ENCODE measurements at regions not wholly inside any gene's neighbourhood (a gene's known extent, or its start where the extent isn't known, plus 50 kb on each side); places are given as distances from the start of the nearest gene placed in this dataset.

DNA sequence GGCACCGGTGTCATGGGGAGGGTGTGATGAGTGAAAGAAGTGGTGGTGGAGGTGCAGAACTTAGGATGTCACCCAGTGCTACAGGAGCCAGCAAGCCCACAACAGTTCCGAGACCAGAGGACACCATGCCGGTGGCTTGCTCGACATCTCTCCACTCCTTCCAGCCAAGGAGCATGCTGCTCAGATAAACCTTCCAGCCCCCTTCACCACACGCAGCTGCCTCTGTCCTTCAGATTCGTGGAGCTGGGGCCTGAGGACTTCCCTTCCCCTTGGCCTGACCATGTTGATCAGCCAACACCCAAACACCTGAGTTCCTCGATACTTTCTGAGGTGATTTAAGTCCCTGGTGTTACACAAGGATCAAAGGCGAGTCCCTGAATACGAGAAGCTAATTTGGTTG lies 188.8 kb upstream of the FOXF1 start:
- TF ChIP-seq POLR2A (IDR thresholded peaks at IDR 0.05): no peak
- TF ChIP-seq, protein P1, sequence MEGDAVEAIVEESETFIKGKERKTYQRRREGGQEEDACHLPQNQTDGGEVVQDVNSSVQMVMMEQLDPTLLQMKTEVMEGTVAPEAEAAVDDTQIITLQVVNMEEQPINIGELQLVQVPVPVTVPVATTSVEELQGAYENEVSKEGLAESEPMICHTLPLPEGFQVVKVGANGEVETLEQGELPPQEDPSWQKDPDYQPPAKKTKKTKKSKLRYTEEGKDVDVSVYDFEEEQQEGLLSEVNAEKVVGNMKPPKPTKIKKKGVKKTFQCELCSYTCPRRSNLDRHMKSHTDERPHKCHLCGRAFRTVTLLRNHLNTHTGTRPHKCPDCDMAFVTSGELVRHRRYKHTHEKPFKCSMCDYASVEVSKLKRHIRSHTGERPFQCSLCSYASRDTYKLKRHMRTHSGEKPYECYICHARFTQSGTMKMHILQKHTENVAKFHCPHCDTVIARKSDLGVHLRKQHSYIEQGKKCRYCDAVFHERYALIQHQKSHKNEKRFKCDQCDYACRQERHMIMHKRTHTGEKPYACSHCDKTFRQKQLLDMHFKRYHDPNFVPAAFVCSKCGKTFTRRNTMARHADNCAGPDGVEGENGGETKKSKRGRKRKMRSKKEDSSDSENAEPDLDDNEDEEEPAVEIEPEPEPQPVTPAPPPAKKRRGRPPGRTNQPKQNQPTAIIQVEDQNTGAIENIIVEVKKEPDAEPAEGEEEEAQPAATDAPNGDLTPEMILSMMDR (IDR thresholded peaks at IDR 0.05): no peak

Data from lower leg skin (tissue), 3 donors.